T-cell (primary cell): ENCODE measurements at regions not wholly inside any gene's neighbourhood (a gene's known extent, or its start where the extent isn't known, plus 50 kb on each side); places are given as distances from the start of the nearest gene placed in this dataset.
"Not testable (repeated sequence)": the region's sequence is repeated elsewhere in the genome, so short reads cannot be mapped to it uniquely, and the experiment has no call there.

Experiments used
- ATAC-seq, 4 experiments: fragments of 200-7000 bp in 3 of 4; fragments of 150-1000 bp in 1 of 4; cut with Tn5 transposase; replicated peaks in 1 of 4; 1 replicate in 3 of 4; 2 replicates in 1 of 4; pipeline ENCODE4 v1.10.0; 2021; ENCODE audit warnings: moderate library complexity in 3 of 4, mild to moderate bottlenecking in 2 of 4, moderate number of reproducible peaks in 1 of 4
- CTCF ChIA-PET, 2 donors: fragments of 300-600 bp; sonication (Branson Sonifier 250); formaldehyde crosslinking; loops; one replicate each; lab custom pipeline; 2022; ENCODE audit warnings: antibody characterized with exemption in 2 of 2; lab: Charles Lee
- POLR2A ChIA-PET, 2 donors: fragments of 300-600 bp; sonication (Branson Sonifier 250); formaldehyde crosslinking; loops; one replicate each; lab custom pipeline; 2022; ENCODE audit warnings: antibody characterized with exemption in 2 of 2; lab: Charles Lee
- DNase-seq, 35 experiments: peaks; one replicate each; pipeline versions ENCODE4 v3.0.0 to v3.0.0-alpha.2; 2013 to 2023
- H3K27ac ChIP-seq: one replicate; pipeline ENCODE4 v1.5.1; 2013; ENCODE audit warnings: low read length
- H3K27me3 ChIP-seq, 2 experiments: replicated peaks in 1 of 2; 1 replicate in 1 of 2; 2 replicates in 1 of 2; pipeline versions ENCODE4 v1.6.1 to v1.7.0; 2013; ENCODE audit warnings: low read length in 1 of 2, mixed read lengths in 1 of 2; ENCODE audit not compliant: control insufficient read depth in 2 of 2, insufficient read depth in 2 of 2; ENCODE audit errors: extremely low read depth in 1 of 2
- H3K36me3 ChIP-seq, 2 donors: 1 replicate in 1 of 2; 2 replicates in 1 of 2; pipeline versions ENCODE4 v1.6.1 to v1.7.0; 2013; ENCODE audit warnings: low read length in 1 of 2; ENCODE audit not compliant: control insufficient read depth in 2 of 2, insufficient read depth in 1 of 2; ENCODE audit errors: extremely low read depth in 1 of 2
- H3K4me1 ChIP-seq, 2 experiments: 1 replicate in 1 of 2; 2 replicates in 1 of 2; pipeline versions ENCODE4 v1.6.1 to v1.7.0; 2013; ENCODE audit warnings: low read length in 2 of 2, mixed read lengths in 1 of 2; ENCODE audit not compliant: insufficient read depth in 2 of 2, control insufficient read depth in 1 of 2; ENCODE audit errors: extremely low read depth in 1 of 2
- H3K4me3 ChIP-seq, 2 donors: 1 replicate in 1 of 2; 2 replicates in 1 of 2; pipeline versions ENCODE4 v1.5.1 to v1.7.0; 2013; ENCODE audit warnings: mild to moderate bottlenecking in 2 of 2, low read length in 1 of 2, moderate library complexity in 1 of 2; ENCODE audit not compliant: control insufficient read depth in 1 of 2; ENCODE audit errors: extremely low read depth in 1 of 2
- H3K9me3 ChIP-seq: 2 replicates; pipeline ENCODE4 v1.7.0; 2013
- H3K27ac Mint-ChIP-seq, 2 donors: one replicate each; pipeline ENCODE4 v1.8.0; 2020 to 2021; ENCODE audit warnings: mild to moderate bottlenecking in 2 of 2, mixed read lengths in 2 of 2
- H3K27me3 Mint-ChIP-seq, 2 donors: one replicate each; pipeline ENCODE4 v1.8.0; 2021 to 2022; ENCODE audit warnings: mixed read lengths in 2 of 2
- H3K36me3 Mint-ChIP-seq: one replicate; pipeline ENCODE4 v1.8.0; 2021; ENCODE audit warnings: mixed read lengths
- H3K4me1 Mint-ChIP-seq, 3 donors: one replicate each; pipeline ENCODE4 v1.8.0; 2020 to 2022; ENCODE audit warnings: mixed read lengths in 3 of 3, mild to moderate bottlenecking in 1 of 3
- H3K4me3 Mint-ChIP-seq, 3 donors: one replicate each; pipeline ENCODE4 v1.8.0; 2020 to 2022; ENCODE audit warnings: mild to moderate bottlenecking in 3 of 3, mixed read lengths in 3 of 3, moderate library complexity in 3 of 3
- H3K9me3 Mint-ChIP-seq, 3 donors: one replicate each; pipeline ENCODE4 v1.8.0; 2020 to 2022; ENCODE audit warnings: mixed read lengths in 3 of 3
- WGBS: methylation state at CpG from one replicate; pipeline ENCODE4 v1.1.5; 2013; ENCODE audit warnings: missing lambda C conversion rate; ENCODE audit not compliant: insufficient coverage; 5-methylcytosine and 5-hydroxymethylcytosine counted together

DNA sequence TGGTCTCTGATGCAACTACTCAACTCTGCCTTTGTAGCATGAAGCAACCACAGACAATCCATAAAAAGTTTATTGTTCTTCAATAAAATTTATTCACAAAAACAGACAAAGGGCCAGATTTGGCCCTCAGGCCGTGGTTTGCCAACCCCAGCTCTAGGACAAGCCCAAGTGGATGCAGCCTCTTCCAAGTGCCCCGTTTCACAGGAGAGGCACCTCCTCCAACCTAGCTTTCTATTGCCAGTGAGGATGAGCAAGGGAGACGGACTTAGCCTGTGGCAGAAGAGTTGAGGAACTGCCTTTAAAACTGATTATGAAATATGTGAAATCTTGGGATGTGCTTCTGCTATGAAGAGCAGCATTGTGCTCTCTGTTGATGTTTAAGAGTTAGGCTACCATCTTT, 105.4 kb downstream of the PSMG1 start:
- Histone ChIP-seq H3K4me3 (no peak overlapping the region), H3K9me3 (no peaks in the 10 kb centered on the region), H3K4me1 (no peaks in the 10 kb centered on the region), H3K27me3 (peaks cover 0 to 7% of the 10 kb centered on the region in 2 experiments), H3K36me3 (no peaks in the 10 kb centered on the region), H3K27ac (no peak overlapping the region)
- peaks cover 3 to 13% of the 10 kb centered on the region in 2 donors for H3K27me3 Mint-ChIP-seq
- POLR2A ChIA-PET = no interaction called here
- ATAC-seq = no peak
- DNase-seq = no peak
- no peaks in the 10 kb centered on the region for H3K4me1 Mint-ChIP-seq
- no peak overlapping the region for H3K27ac Mint-ChIP-seq
- WGBS = no CpG with 5 or more reads among the region's 3 CpGs
- no peaks in the 10 kb centered on the region for H3K36me3 Mint-ChIP-seq
- CTCF ChIA-PET = no interaction called here
- H3K4me3 Mint-ChIP-seq = no peak overlapping the region
- peaks cover 8 to 10% (median 10%) of the 10 kb centered on the region in 3 donors for H3K9me3 Mint-ChIP-seq

DNA sequence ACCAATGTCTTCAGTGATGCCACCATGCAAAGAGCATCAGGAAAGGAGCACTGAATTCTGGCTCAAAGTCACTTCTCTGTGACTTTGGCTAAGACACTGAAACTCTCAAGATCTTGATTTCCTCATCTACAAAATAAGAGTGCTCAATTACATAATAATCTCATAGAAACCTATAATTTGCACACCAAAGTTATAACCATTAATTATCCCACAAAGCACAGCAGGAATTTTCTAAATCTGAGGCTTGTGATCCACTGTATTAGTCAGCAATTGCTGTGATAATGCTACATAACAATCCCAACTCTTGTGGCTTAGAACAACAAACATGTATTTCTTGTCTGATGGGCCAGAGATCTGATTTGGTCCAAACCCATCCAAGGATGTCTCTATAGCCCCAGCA, 108.7 kb downstream of the PSMG1 start:
- POLR2A ChIA-PET = no interaction called here
- Mint-ChIP-seq H3K36me3 (no peaks in the 10 kb centered on the region), H3K27me3 (peaks cover 3 to 8% of the 10 kb centered on the region in 2 donors), H3K9me3 (peaks cover 8 to 10% (median 10%) of the 10 kb centered on the region in 3 donors), H3K4me3 (no peak overlapping the region), H3K4me1 (no peaks in the 10 kb centered on the region), H3K27ac (no peak overlapping the region)
- CTCF ChIA-PET = no interaction called here
- Histone ChIP-seq H3K27ac (no peak overlapping the region), H3K4me3 (no peak overlapping the region), H3K27me3 (peaks cover 0 to 6% of the 10 kb centered on the region in 2 experiments), H3K36me3 (no peaks in the 10 kb centered on the region), H3K9me3 (no peaks in the 10 kb centered on the region), H3K4me1 (no peaks in the 10 kb centered on the region)
- ATAC-seq (no peak), DNase-seq (no peak)

DNA sequence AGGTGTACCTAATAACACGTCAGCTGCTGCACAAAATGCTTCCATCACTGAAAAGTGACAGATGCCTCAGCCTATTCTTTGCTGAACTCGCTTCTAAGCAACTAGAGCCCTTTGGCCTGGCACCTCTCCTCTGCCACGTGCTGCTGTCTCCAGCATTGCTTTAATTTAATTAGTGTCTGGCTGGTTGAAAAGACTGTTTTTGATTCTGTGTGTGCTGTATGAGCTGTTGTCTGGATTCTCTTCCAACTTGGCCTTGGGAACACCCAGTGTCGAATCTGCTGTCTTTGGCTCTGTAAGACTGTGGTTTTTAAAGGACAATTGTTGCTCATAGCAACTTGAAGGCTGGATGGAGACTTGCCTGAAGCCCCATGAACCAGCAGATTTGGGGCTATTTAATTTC, 109.5 kb downstream of the PSMG1 start:
- Histone ChIP-seq H3K9me3 (no peaks in the 10 kb centered on the region), H3K4me1 (no peaks in the 10 kb centered on the region), H3K27ac (no peak overlapping the region), H3K4me3 (no peak overlapping the region), H3K27me3 (no peaks in the 10 kb centered on the region), H3K36me3 (no peaks in the 10 kb centered on the region)
- peaks cover 8 to 10% (median 10%) of the 10 kb centered on the region in 3 donors for H3K9me3 Mint-ChIP-seq
- H3K27ac Mint-ChIP-seq = no peak overlapping the region
- ChIA-PET CTCF (no interaction called here), POLR2A (no interaction called here)
- no peak overlapping the region for H3K4me3 Mint-ChIP-seq
- 75% methylated on average over 4 of the region's 4 CpGs for WGBS
- DNase-seq = no peak
- no peak for ATAC-seq
- no peaks in the 10 kb centered on the region for H3K4me1 Mint-ChIP-seq
- peaks cover 3 to 6% of the 10 kb centered on the region in 2 donors for H3K27me3 Mint-ChIP-seq
- H3K36me3 Mint-ChIP-seq = no peaks in the 10 kb centered on the region

DNA sequence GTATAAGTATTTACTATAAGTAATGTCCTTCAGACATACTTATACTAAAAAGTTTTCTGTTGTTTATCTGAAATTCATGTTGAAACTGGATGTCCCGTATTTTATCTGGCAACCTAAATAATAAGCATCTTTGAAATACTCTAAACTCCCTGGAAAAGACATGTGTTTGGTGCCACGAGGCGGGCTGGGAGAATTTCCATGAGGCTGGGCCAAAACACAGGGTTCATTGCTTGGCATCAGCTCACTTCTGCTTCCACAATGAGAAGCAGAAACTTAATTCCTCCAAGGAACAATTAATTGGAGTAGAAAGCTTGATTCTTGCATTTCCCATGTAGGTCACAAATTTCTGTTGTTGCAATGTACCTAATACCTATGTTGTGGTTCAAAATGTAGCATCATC, 110.2 kb downstream of the PSMG1 start:
- no CpG with 5 or more reads among the region's 3 CpGs for WGBS
- Mint-ChIP-seq H3K27me3 (peaks cover 1 to 3% of the 10 kb centered on the region in 2 donors), H3K36me3 (no peaks in the 10 kb centered on the region), H3K27ac (no peak overlapping the region), H3K4me1 (no peaks in the 10 kb centered on the region), H3K4me3 (no peak overlapping the region), H3K9me3 (peaks cover 10% of the 10 kb centered on the region in 3 donors)
- POLR2A ChIA-PET = no interaction called here
- DNase-seq (no peak), ATAC-seq (no peak)
- no peak overlapping the region for H3K27ac ChIP-seq
- H3K9me3 ChIP-seq = no peaks in the 10 kb centered on the region
- no peak overlapping the region for H3K4me3 ChIP-seq
- no peaks in the 10 kb centered on the region for H3K27me3 ChIP-seq
- H3K4me1 ChIP-seq = no peaks in the 10 kb centered on the region
- CTCF ChIA-PET = no interaction called here
- H3K36me3 ChIP-seq = no peaks in the 10 kb centered on the region

DNA sequence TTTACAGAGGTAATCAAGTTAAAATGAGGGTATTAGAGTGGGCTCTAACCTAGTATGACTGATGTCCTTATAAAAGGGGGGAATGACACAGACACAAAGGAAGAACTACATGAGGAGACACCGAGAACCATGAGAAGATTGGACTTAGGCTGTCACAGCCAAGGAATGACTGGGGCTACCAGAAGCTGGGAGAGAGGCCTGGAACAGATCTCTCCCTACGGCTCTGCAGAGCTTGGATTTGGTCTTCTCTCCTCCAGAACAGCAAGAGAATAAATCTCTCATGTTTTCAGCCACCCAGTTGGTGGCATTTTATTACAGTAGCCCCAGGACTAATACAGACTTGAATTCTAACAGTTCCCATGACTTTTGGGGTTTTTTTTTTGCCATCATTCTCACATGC, 110.8 kb downstream of the PSMG1 start:
- ChIA-PET CTCF (no interaction called here), POLR2A (no interaction called here)
- peaks cover 10% of the 10 kb centered on the region in 3 donors for H3K9me3 Mint-ChIP-seq
- H3K4me3 Mint-ChIP-seq = no peak overlapping the region
- Histone ChIP-seq H3K4me3 (no peak overlapping the region), H3K27ac (no peak overlapping the region), H3K36me3 (no peaks in the 10 kb centered on the region), H3K27me3 (no peaks in the 10 kb centered on the region), H3K9me3 (no peaks in the 10 kb centered on the region), H3K4me1 (no peaks in the 10 kb centered on the region)
- no peaks in the 10 kb centered on the region for H3K4me1 Mint-ChIP-seq
- no peaks in the 10 kb centered on the region for H3K36me3 Mint-ChIP-seq
- H3K27me3 Mint-ChIP-seq = peaks cover 1 to 3% of the 10 kb centered on the region in 2 donors
- 90% methylated on average over 2 of the region's 2 CpGs for whole genome bisulfite sequencing
- ATAC-seq = no peak
- H3K27ac Mint-ChIP-seq = no peak overlapping the region
- DNase-seq = no peak

DNA sequence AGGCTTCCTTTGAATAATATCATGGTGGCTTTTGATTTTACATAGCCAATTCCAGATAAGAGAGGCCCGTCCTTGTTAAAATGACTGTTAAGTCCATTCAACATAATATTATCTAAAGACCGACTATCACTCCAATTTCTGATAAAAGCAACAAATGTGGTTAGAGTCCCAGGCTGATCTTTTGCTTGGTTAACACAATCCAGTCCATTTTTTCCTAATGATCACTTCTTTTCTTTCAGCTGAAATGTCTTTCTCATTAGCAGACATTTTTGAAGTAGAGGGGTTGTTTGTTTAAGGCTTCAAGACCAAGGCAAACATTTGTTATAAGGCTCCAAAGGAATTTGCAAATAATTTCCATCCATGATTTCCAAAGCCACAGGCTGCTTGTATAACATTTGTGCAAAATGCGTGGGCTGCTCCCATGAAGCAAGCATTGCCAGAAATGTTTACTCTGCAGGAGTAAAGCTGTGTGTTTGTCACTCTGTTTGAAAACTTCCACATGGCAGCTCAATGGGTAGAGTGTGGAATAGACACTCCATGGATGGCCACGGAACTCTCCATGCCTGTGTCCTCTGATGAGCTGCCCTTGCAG, 111.5 kb downstream of the PSMG1 start:
- ATAC-seq (no peak), DNase-seq (no peak)
- 60% methylated on average over 1 of the region's 4 CpGs for WGBS
- H3K27ac Mint-ChIP-seq = no peak overlapping the region
- H3K27me3 Mint-ChIP-seq = peaks cover 1 to 3% of the 10 kb centered on the region in 2 donors
- H3K36me3 Mint-ChIP-seq = no peaks in the 10 kb centered on the region
- POLR2A ChIA-PET = no interaction called here
- H3K36me3 ChIP-seq = no peaks in the 10 kb centered on the region
- H3K9me3 Mint-ChIP-seq = peaks cover 10% of the 10 kb centered on the region in 3 donors
- H3K27me3 ChIP-seq = no peaks in the 10 kb centered on the region
- H3K27ac ChIP-seq = no peak overlapping the region
- H3K9me3 ChIP-seq = no peaks in the 10 kb centered on the region
- H3K4me1 Mint-ChIP-seq = no peaks in the 10 kb centered on the region
- H3K4me3 Mint-ChIP-seq = no peak overlapping the region
- no peaks in the 10 kb centered on the region for H3K4me1 ChIP-seq
- CTCF ChIA-PET = no interaction called here
- H3K4me3 ChIP-seq = no peak overlapping the region

DNA sequence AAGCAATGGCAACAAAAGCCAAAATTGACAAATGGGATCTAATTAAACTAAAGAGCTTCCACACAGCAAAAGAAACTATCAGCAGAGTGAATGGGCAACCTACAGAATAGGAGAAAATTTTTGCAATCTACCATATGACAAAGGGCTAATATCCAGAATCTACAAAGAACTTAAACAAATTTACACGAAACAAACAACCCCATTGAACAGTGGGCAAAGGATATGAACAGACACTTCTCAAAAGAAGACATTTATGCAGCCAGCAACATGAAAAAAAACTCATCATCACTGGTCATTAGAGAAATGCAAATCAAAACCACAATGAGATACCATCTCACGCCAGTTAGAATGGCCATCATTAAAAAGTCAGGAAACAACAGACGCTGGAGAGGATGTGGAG, 113.4 kb downstream of the PSMG1 start:
- H3K4me3 Mint-ChIP-seq, H3K36me3 ChIP-seq, H3K27me3 Mint-ChIP-seq, POLR2A ChIA-PET, H3K27ac ChIP-seq, DNase-seq, CTCF ChIA-PET, H3K9me3 ChIP-seq, H3K4me1 ChIP-seq, ATAC-seq, H3K4me1 Mint-ChIP-seq, H3K27me3 ChIP-seq, H3K36me3 Mint-ChIP-seq, H3K4me3 ChIP-seq, H3K9me3 Mint-ChIP-seq, H3K27ac Mint-ChIP-seq: not testable (repeated sequence)
- WGBS = no CpG with 5 or more reads among the region's 3 CpGs
